ENCODE measurements at regions not wholly inside any gene's neighbourhood (a gene's known extent, or its start where the extent isn't known, plus 50 kb on each side); places are given as distances from the start of the nearest gene placed in this dataset.

DNA sequence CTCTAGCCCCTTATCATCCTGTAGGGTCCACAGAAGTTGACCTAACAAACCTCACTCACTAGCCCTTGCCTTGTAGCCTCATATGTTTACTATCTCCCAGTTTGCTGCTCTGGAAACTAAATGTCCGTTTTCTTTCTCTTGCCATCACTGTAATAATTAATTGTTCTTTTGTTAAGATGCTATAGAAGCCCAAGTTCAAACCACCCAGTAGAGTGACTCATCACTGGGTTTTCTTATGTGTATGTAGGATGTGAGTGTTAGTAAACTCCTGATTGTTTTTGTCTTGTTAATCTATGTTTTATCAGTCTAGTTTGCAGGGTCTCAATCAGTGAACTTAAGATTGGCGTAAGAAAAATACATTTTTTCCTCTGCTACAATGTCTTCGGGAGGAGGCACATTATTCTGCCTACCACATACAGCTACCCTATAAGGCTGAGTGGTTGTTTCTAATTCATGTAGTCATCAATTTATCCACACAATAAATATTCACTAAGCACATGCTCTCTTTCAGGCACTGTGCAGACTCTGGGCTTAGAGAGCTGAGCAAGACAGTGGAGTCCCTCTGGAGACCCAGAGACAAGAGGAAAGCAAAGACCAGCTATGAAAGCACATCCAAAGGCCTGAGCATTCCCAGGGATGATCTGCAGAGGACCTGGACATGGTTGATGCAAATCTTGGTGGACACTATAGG lies 474.1 kb upstream of the AKR1E2 start:
- TF ChIP-seq CTCF (IDR thresholded peaks at IDR 0.05): no peak
- TF ChIP-seq POLR2A (IDR thresholded peaks at IDR 0.05): no peak

Data from testis (tissue), 2 donors.